ENCODE measurements at regions not wholly inside any gene's neighbourhood (a gene's known extent, or its start where the extent isn't known, plus 50 kb on each side); places are given as distances from the start of the nearest gene placed in this dataset.
"Not testable (repeated sequence)": the region's sequence is repeated elsewhere in the genome, so short reads cannot be mapped to it uniquely, and the experiment has no call there.

DNA sequence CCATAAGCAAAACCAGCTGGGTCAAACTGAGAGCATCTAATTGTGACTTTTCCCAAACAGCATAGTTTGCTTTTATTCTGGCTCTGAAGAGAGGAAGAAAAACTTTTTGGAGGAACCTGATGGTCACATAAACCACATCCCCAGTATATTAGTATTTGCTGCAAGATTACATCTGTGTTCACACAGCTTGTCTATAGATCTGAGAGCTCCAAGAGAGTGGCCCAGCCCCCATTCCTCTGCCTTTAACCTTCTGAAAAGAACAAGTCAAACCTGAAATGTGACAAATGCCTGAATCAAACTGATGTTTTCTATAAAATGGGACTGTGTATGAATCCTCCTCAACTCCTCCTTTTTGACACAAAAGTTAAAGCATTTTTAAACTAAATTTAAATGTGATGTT lies 435.2 kb downstream of the ZNF479 start:
- H3K9ac ChIP-seq (ENCODE audit: insufficient read depth, low read length); H2AFZ ChIP-seq (ENCODE audit: low read length); H4K20me1 ChIP-seq (ENCODE audit: control insufficient read depth, extremely low read depth, insufficient read depth, low read length); H3K27me3 ChIP-seq (ENCODE audit: control insufficient read depth, insufficient read depth, low read length); DNase-seq (ENCODE audit: low read depth in 2 of 2); H3K4me1 ChIP-seq (ENCODE audit: control insufficient read depth, extremely low read depth, insufficient read depth, low read length); H3K27ac ChIP-seq (ENCODE audit: insufficient read depth, low read length); H3K79me2 ChIP-seq (ENCODE audit: control insufficient read depth, insufficient read depth, low read length); H3K9me3 ChIP-seq (ENCODE audit: control insufficient read depth, insufficient read depth, low read depth, low read length); H3K4me2 ChIP-seq (ENCODE audit: extremely low read depth, insufficient read depth, low read length); H3K4me3 ChIP-seq (replicated peaks in 1 of 4; ENCODE audit: control extremely low read depth in 1 of 4, insufficient read depth in 1 of 4, low read depth in 3 of 4, low read length in 4 of 4); H3K36me3 ChIP-seq (ENCODE audit: control insufficient read depth, insufficient read depth, low read length): not testable (repeated sequence)

DNA sequence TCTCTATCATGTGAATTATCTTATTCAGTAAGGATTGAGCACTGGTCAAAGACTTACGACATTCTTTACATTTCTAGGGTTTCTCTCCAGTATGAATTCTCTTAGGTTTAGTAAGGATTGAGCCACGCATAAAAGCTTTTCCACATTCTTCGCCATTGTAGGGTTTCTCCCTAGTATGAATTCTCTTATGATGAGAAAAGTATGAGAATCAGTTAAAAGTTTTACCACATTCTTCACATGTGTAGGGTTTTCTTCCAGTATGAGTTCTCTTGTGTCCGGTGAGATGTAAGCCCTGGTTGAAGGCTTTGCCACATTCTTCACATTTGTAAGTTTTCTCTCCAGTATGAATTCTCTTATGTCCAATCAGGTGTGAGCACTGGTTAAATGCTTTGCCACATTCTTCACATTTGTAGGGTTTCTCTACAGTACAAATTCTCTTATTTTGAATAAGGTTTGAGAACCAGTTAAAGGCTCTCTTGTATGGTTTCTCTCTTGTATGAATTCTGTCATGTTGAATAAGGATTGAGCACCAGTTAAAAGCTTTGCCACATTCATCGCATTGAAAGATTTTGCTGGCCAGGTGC lies 445.9 kb downstream of the ZNF479 start:
- DNase-seq (ENCODE audit: low read depth in 2 of 2), result no peak
- H3K27ac ChIP-seq (ENCODE audit: insufficient read depth, low read length), result no peak overlapping the region

DNA sequence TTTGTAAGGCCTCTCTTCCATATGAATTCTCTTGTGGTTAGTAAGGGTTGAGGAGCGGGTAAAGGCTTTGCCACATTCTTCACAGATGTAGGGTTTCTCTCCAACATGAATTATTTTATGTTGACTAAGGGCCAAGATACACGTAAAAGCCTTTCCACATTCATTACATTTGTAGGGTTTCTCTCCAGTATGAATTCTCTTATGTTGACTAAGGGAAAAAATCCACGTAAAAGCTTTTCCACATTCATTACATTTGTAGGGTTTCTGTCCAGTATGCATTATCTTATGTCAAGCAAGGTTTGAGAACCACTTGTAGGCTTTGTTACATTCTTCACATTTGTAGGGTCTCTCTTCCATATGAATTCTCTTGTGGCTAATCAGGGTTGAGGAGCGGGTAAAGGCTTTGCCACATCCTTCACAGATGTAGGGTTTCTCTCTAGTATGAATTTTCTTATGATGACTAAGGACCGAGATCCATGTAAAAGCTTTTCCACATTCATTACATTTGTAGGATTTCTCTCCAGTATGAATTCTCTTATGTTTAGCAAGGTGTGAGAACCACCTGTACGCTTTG lies 493.0 kb downstream of the ZNF479 start:
- Histone ChIP-seq H3K4me1 (ENCODE audit: control insufficient read depth, extremely low read depth, insufficient read depth, low read length) (no peaks in the 10 kb centered on the region), H2AFZ (ENCODE audit: low read length) (no peak overlapping the region), H3K9ac (ENCODE audit: insufficient read depth, low read length) (no peak overlapping the region), H3K79me2 (ENCODE audit: control insufficient read depth, insufficient read depth, low read length) (no peaks in the 10 kb centered on the region), H3K4me3 (replicated peaks in 1 of 4; ENCODE audit: control extremely low read depth in 1 of 4, insufficient read depth in 1 of 4, low read depth in 3 of 4, low read length in 4 of 4) (no peak overlapping the region), H3K27ac (ENCODE audit: insufficient read depth, low read length) (no peak overlapping the region), H4K20me1 (ENCODE audit: control insufficient read depth, extremely low read depth, insufficient read depth, low read length) (no peaks in the 10 kb centered on the region), H3K4me2 (ENCODE audit: extremely low read depth, insufficient read depth, low read length) (no peak overlapping the region), H3K36me3 (ENCODE audit: control insufficient read depth, insufficient read depth, low read length) (no peaks in the 10 kb centered on the region), H3K27me3 (ENCODE audit: control insufficient read depth, insufficient read depth, low read length) (no peaks in the 10 kb centered on the region), H3K9me3 (ENCODE audit: control insufficient read depth, insufficient read depth, low read depth, low read length) (no peaks in the 10 kb centered on the region)
- TF ChIP-seq EZH2 (IDR thresholded peaks at IDR 0.05; ENCODE audit: low read length, missing control alignments), result no peak
- TF ChIP-seq, protein P1, sequence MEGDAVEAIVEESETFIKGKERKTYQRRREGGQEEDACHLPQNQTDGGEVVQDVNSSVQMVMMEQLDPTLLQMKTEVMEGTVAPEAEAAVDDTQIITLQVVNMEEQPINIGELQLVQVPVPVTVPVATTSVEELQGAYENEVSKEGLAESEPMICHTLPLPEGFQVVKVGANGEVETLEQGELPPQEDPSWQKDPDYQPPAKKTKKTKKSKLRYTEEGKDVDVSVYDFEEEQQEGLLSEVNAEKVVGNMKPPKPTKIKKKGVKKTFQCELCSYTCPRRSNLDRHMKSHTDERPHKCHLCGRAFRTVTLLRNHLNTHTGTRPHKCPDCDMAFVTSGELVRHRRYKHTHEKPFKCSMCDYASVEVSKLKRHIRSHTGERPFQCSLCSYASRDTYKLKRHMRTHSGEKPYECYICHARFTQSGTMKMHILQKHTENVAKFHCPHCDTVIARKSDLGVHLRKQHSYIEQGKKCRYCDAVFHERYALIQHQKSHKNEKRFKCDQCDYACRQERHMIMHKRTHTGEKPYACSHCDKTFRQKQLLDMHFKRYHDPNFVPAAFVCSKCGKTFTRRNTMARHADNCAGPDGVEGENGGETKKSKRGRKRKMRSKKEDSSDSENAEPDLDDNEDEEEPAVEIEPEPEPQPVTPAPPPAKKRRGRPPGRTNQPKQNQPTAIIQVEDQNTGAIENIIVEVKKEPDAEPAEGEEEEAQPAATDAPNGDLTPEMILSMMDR (conservative IDR thresholded peaks at IDR 0.05 in 1 of 2, IDR thresholded peaks at IDR 0.05 in 1 of 2; ENCODE audit: low read depth in 1 of 2, low read length in 2 of 2), result no peak
- DNase-seq (ENCODE audit: low read depth in 2 of 2), result no peak

More for the DNA sequence above, 445.9 kb downstream of the ZNF479 start:
- TF ChIP-seq EZH2 (IDR thresholded peaks at IDR 0.05; ENCODE audit: low read length, missing control alignments), result no peak
- TF ChIP-seq, protein P1 (conservative IDR thresholded peaks at IDR 0.05 in 1 of 2, IDR thresholded peaks at IDR 0.05 in 1 of 2; ENCODE audit: low read depth in 1 of 2, low read length in 2 of 2), result no peak
- Histone ChIP-seq H3K4me1 (ENCODE audit: control insufficient read depth, extremely low read depth, insufficient read depth, low read length) (no peaks in the 10 kb centered on the region), H3K4me2 (ENCODE audit: extremely low read depth, insufficient read depth, low read length) (no peak overlapping the region), H3K27me3 (ENCODE audit: control insufficient read depth, insufficient read depth, low read length) (no peaks in the 10 kb centered on the region), H3K9me3 (ENCODE audit: control insufficient read depth, insufficient read depth, low read depth, low read length) (no peaks in the 10 kb centered on the region), H3K9ac (ENCODE audit: insufficient read depth, low read length) (no peak overlapping the region), H3K4me3 (replicated peaks in 1 of 4; ENCODE audit: control extremely low read depth in 1 of 4, insufficient read depth in 1 of 4, low read depth in 3 of 4, low read length in 4 of 4) (no peak overlapping the region), H3K79me2 (ENCODE audit: control insufficient read depth, insufficient read depth, low read length) (no peaks in the 10 kb centered on the region), H2AFZ (ENCODE audit: low read length) (no peak overlapping the region), H4K20me1 (ENCODE audit: control insufficient read depth, extremely low read depth, insufficient read depth, low read length) (no peaks in the 10 kb centered on the region), H3K36me3 (ENCODE audit: control insufficient read depth, insufficient read depth, low read length) (no peaks in the 10 kb centered on the region)
